Pancreas (tissue), 10 donors: ENCODE measurements at regions not wholly inside any gene's neighbourhood (a gene's known extent, or its start where the extent isn't known, plus 50 kb on each side); places are given as distances from the start of the nearest gene placed in this dataset.

ENCODE experiments used
- ATAC-seq, 4 donors: fragments of 200-7000 bp; cut with Tn5 transposase; one replicate each; pipeline versions ENCODE4 v1.8.0 to v1.9.1; 2020; ENCODE audit warnings: mild to moderate bottlenecking in 4 of 4, moderate library complexity in 4 of 4
- DNase-seq, 6 donors: peaks; one replicate each; pipeline ENCODE4 v3.0.0-alpha.2; 2020
- FAIRE-seq: peaks from 2 replicates; lab custom pipeline; 2012; peaks lifted over from hg19 to GRCh38; lab: Jason Lieb, UNC
- H3K27ac ChIP-seq, 4 donors: fragments of 200-600 bp; sonication (generic); 1 replicate in 3 of 4; 2 replicates in 1 of 4; pipeline versions ENCODE4 v1.5.0 to v1.8.0; 2020
- H3K27me3 ChIP-seq, 4 donors: fragments of 200-600 bp; one replicate each; pipeline ENCODE4 v1.8.0; 2021
- H3K36me3 ChIP-seq, 3 donors: fragments of 200-600 bp; sonication (generic) in 1 of 3; one replicate each; pipeline versions ENCODE4 v1.5.0 to v1.8.0; 2020 to 2021
- H3K4me1 ChIP-seq, 3 donors: fragments of 200-600 bp; one replicate each; pipeline ENCODE4 v1.8.0; 2021
- H3K4me3 ChIP-seq, 4 donors: fragments of 200-600 bp; sonication (generic) in 2 of 4; one replicate each; pipeline versions ENCODE4 v1.5.0 to v1.8.0; 2020 to 2021
- H3K9me3 ChIP-seq, 4 donors: fragments of 200-600 bp; one replicate each; pipeline ENCODE4 v1.8.0; 2021
- WGBS, 2 donors: extraction: QIAGEN DNeasy Blood & Tissue Kit; methylation state at CpG; one replicate each; pipeline ENCODE4 v1.1.7; 2013; 5-methylcytosine and 5-hydroxymethylcytosine counted together
- intact Hi-C, 3 donors: fragments of 100-400 bp; cut with DNase I; formaldehyde crosslinking; loops; one replicate each; pipeline versions ENCODE4 v1.11.1 to v1.14.2; 2022
- TF ChIP-seq, protein P1 (sequence below), 4 donors: fragments of 200-600 bp; sonication (generic) in 3 of 4; IDR thresholded peaks; one replicate each; pipeline versions ENCODE4 v1.5.0 to v1.8.0; 2021; ENCODE audit warnings: antibody characterized with exemption in 4 of 4
- donor health status: healthy with polysubstance abuse.
- donor health status: DM: no; HTN: no; CAD: no; lungs with moderate emphysema.
- donor health status: DM: no; HTN: no; CAD: no.
- donor health status: control.
- donor health status: control.
- donor health status: Bipolar disorder and iron deficiency.
- donor health status: DM: yes; HTN: yes; CAD: no.
- donor health status: DM: no; HTN: no; CAD: no.
- donor health status: DM: no; HTN: no; CAD: no.
- donor health status: DM: yes; HTN: yes; CAD: no.

DNA sequence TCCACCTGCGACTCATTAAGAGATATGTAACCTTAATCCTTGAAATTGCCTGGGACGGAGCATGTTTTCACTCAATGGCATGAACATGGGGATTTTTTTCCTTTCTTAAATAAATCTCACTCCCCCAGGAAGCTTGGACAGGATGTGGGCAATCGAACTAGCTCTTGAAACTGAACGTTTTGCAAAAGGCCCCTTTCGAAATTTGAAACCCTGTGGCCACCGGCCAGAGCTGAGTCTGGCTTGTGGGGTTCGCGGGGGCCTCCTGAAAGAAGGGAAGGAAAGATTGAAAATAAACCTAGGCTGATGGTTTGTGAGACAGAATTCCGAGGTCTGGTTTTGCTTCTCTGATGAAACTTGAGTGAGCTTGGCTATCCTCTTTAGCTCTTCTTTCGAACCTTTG, 101.4 kb upstream of the RTL1 start:
- Histone ChIP-seq H3K4me1 (no peaks in the 10 kb centered on the region), H3K9me3 (no peaks in the 10 kb centered on the region), H3K4me3 (no peak overlapping the region), H3K27ac (no peak overlapping the region), H3K27me3 (no peaks in the 10 kb centered on the region), H3K36me3 (no peaks in the 10 kb centered on the region)
- WGBS, 2 donors: 62 to 68% methylated on average over 10 of the region's 10 CpGs
- DNase-seq: no peak
- TF ChIP-seq, protein P1, sequence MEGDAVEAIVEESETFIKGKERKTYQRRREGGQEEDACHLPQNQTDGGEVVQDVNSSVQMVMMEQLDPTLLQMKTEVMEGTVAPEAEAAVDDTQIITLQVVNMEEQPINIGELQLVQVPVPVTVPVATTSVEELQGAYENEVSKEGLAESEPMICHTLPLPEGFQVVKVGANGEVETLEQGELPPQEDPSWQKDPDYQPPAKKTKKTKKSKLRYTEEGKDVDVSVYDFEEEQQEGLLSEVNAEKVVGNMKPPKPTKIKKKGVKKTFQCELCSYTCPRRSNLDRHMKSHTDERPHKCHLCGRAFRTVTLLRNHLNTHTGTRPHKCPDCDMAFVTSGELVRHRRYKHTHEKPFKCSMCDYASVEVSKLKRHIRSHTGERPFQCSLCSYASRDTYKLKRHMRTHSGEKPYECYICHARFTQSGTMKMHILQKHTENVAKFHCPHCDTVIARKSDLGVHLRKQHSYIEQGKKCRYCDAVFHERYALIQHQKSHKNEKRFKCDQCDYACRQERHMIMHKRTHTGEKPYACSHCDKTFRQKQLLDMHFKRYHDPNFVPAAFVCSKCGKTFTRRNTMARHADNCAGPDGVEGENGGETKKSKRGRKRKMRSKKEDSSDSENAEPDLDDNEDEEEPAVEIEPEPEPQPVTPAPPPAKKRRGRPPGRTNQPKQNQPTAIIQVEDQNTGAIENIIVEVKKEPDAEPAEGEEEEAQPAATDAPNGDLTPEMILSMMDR (IDR thresholded peaks at IDR 0.05): no peak
- no peak for ATAC-seq
- intact Hi-C loops: no loop called here
- FAIRE-seq: no peak

DNA sequence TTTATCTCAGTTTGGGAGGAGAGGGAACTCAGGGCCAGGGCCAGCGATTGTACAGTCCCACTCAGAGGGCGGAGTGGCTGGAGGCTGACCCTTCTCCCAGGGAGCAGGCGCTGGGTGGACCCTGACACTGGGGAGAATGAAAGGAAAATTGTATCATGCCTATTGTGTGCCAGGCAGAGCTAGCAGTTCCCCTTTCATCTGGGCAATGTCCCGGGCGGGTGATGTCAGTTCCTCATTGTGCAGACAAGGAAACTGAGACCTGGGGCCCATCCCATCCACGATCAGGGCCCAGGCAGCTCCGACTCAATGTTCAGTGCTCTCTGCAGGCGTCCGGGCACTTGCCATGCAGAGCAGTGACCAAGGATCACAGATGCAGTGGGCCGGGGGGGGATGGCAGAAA, 101.9 kb upstream of the RTL1 start:
- intact Hi-C loops: no loop called here
- 74 to 84% methylated on average over 10 of the region's 10 CpGs for WGBS, 2 donors
- no peak for DNase-seq

DNA sequence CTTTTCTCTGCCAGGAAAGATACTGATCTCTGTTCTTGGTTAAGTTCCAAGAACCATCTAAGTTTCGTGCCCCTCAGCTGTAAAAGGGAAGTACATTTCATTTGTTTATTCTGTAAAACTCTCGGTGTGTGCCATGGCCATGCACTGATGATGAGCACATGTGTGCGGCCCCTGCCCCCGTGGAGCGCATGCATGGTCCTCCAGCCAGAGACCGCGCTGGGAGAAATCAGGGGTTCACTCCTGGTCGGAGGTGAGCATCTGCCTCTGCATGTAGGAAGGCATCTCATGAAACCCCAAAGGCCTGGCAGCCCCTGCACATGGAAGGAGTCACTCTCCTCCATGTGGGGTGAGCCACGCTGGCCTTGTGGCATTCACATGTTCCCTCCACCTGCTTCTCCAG, 102.5 kb upstream of the RTL1 start:
- Histone ChIP-seq H3K9me3 (no peaks in the 10 kb centered on the region), H3K36me3 (no peaks in the 10 kb centered on the region), H3K27me3 (no peaks in the 10 kb centered on the region), H3K27ac (no peak overlapping the region), H3K4me1 (no peaks in the 10 kb centered on the region), H3K4me3 (no peak overlapping the region)
- DNase-seq: no peak
- TF ChIP-seq, protein P1 (IDR thresholded peaks at IDR 0.05): no peak
- intact Hi-C loops: no loop called here
- ATAC-seq: peak in 2 of 4 donors; percentile 9 to 41
- no peak for FAIRE-seq
- WGBS, 2 donors: 78 to 82% methylated on average over 9 of the region's 9 CpGs

More for the DNA sequence above, 101.9 kb upstream of the RTL1 start:
- no peaks in the 10 kb centered on the region for H3K4me1 ChIP-seq
- no peak overlapping the region for H3K27ac ChIP-seq
- TF ChIP-seq, protein P1 (IDR thresholded peaks at IDR 0.05): no peak
- FAIRE-seq (no peak), ATAC-seq (peak in 2 of 4 donors; percentile 26 to 60)
- no peak overlapping the region for H3K4me3 ChIP-seq
- H3K36me3 ChIP-seq: no peaks in the 10 kb centered on the region
- H3K9me3 ChIP-seq: no peaks in the 10 kb centered on the region
- H3K27me3 ChIP-seq: no peaks in the 10 kb centered on the region

DNA sequence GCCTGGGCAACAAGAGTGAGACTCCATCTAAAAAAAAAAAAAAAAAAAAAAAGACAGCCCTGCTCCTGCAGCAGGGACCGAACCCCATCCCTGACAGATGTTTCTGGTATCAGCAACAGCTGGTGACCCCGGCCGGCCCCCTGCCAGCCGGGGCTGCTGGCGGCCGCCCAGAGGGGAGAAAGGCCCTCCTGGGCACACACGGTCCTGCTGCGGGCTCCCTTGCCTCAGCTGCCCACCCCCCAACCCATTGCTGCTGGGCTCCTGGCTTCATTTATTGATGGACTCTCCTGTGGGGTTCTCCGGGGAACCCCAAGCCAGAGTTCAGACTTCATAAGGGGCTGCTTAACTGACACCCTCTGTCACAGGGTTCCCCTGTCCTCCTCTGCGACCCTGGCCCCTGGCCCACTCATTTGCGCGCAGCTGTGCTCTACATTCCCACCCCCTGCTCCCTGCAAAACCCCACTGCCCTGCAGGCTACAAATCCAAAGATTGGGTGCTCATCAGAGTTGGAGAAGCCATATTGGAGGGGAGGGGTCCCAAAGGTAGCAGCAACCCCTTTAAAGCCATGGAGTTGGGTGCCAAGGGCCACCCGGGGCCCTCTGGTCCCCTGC, 103.6 kb upstream of the RTL1 start:
- Histone ChIP-seq H3K27me3 (no peaks in the 10 kb centered on the region), H3K4me1 (no peaks in the 10 kb centered on the region), H3K9me3 (no peaks in the 10 kb centered on the region), H3K36me3 (no peaks in the 10 kb centered on the region), H3K4me3 (no peak overlapping the region), H3K27ac (no peak overlapping the region)
- 81 to 95% methylated on average over 7 to 13 of the region's 13 CpGs for WGBS, 2 donors
- DNase-seq (no peak), FAIRE-seq (no peak), ATAC-seq (no peak)
- intact Hi-C loops: no loop called here
- TF ChIP-seq, protein P1 (IDR thresholded peaks at IDR 0.05): no peak

DNA sequence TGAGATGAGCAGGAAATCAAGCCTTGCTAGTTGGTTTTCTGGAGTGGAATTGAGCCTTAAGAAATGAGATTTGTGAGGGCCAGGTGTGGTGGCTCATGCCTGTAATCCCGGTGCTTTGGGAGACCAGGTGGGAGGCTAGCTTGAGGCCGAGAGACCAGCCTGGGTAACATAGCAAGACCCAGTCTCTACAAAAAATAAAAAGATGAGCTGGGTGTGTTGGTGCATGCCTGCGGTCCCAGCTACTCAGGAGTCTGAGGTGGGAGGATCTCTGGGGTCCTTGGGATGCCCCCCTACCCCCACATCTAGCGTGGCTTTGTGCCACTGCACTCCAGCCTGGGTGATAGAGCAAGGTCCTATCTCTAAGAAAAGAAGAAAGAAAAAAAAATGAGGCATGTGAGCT, 104.2 kb upstream of the RTL1 start:
- H3K27ac ChIP-seq: no peak overlapping the region
- no peak for DNase-seq
- TF ChIP-seq, protein P1 (IDR thresholded peaks at IDR 0.05): no peak
- intact Hi-C loops: no loop called here
- WGBS, 2 donors: 76 to 82% methylated on average over 4 of the region's 4 CpGs
- no peaks in the 10 kb centered on the region for H3K4me1 ChIP-seq
- H3K4me3 ChIP-seq: no peak overlapping the region
- FAIRE-seq: no peak
- H3K36me3 ChIP-seq: no peaks in the 10 kb centered on the region
- no peaks in the 10 kb centered on the region for H3K27me3 ChIP-seq
- no peaks in the 10 kb centered on the region for H3K9me3 ChIP-seq
- no peak for ATAC-seq
